Tibial nerve (tissue), 4 donors: ENCODE measurements at regions not wholly inside any gene's neighbourhood (a gene's known extent, or its start where the extent isn't known, plus 50 kb on each side); places are given as distances from the start of the nearest gene placed in this dataset.

Experiments
- EP300 ChIP-seq, 2 donors: sonication (generic); formaldehyde crosslinking; IDR thresholded peaks; one replicate each; pipeline ENCODE4 v1.6.1; 2017; ENCODE audit warnings: antibody characterized with exemption in 2 of 2, mild to moderate bottlenecking in 1 of 2
- POLR2A ChIP-seq, 2 donors: fragments of 450-650 bp; IDR thresholded peaks; one replicate each; pipeline ENCODE4 v1.6.1; 2017; ENCODE audit warnings: antibody characterized with exemption in 2 of 2, mild to moderate bottlenecking in 2 of 2, moderate library complexity in 2 of 2
- TF ChIP-seq, protein P1 (sequence below), 5 experiments: fragments of 200-600 bp in 3 of 5; fragments of 450-650 bp in 2 of 5; sonication (generic) in 3 of 5; IDR thresholded peaks; one replicate each; pipeline ENCODE4 v1.5.1; 2016 to 2019; ENCODE audit warnings: antibody characterized with exemption in 5 of 5, mild to moderate bottlenecking in 3 of 5, moderate library complexity in 2 of 5

DNA sequence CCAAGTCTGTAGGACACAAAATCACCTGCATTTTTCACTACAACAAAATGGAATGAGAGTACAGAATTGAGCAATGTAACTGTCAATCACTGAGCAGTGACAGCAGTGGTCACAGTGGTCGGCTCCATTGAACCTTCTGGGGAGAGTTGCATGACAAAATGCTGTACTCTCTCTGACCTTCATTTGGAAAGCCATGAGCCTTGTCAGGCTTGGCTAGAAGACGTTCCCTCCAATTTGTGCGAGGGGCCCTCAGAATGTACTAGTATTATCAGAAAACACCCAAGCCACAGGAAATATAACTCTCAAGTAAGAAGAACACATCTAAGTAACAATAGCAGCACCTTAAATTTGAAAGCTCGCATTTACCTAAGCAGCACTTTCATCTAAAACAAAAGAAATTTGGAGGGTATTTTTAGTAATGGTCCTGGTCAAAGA lies 425.6 kb upstream of the MEF2C start:
- TF ChIP-seq, protein P1, sequence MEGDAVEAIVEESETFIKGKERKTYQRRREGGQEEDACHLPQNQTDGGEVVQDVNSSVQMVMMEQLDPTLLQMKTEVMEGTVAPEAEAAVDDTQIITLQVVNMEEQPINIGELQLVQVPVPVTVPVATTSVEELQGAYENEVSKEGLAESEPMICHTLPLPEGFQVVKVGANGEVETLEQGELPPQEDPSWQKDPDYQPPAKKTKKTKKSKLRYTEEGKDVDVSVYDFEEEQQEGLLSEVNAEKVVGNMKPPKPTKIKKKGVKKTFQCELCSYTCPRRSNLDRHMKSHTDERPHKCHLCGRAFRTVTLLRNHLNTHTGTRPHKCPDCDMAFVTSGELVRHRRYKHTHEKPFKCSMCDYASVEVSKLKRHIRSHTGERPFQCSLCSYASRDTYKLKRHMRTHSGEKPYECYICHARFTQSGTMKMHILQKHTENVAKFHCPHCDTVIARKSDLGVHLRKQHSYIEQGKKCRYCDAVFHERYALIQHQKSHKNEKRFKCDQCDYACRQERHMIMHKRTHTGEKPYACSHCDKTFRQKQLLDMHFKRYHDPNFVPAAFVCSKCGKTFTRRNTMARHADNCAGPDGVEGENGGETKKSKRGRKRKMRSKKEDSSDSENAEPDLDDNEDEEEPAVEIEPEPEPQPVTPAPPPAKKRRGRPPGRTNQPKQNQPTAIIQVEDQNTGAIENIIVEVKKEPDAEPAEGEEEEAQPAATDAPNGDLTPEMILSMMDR (IDR thresholded peaks at IDR 0.05), result no peak
- no peak for TF ChIP-seq POLR2A (IDR thresholded peaks at IDR 0.05)
- no peak for TF ChIP-seq EP300 (IDR thresholded peaks at IDR 0.05)
